Testis (tissue), 2 donors: ENCODE measurements at regions not wholly inside any gene's neighbourhood (a gene's known extent, or its start where the extent isn't known, plus 50 kb on each side); places are given as distances from the start of the nearest gene placed in this dataset.

Source experiments
- CTCF ChIP-seq, 3 experiments: fragments of 450-650 bp in 2 of 3; fragments of 200-600 bp in 1 of 3; sonication (generic) in 1 of 3; IDR thresholded peaks; one replicate each; pipeline ENCODE4 v1.5.1; 2016 to 2019; ENCODE audit warnings: antibody characterized with exemption in 3 of 3, mild to moderate bottlenecking in 2 of 3, moderate library complexity in 1 of 3
- POLR2A ChIP-seq: fragments of 450-650 bp; IDR thresholded peaks from one replicate; pipeline ENCODE4 v1.6.1; 2017; ENCODE audit warnings: antibody characterized with exemption, mild to moderate bottlenecking, moderate library complexity

- TF ChIP-seq POLR2A (no peak), CTCF (IDR thresholded peaks at IDR 0.05) (no peak)
Observed at GRCh38 chr2:122610948-122611609, 855.6 kb downstream of the TSN start.
